ENCODE measurements at regions not wholly inside any gene's neighbourhood (a gene's known extent, or its start where the extent isn't known, plus 50 kb on each side); places are given as distances from the start of the nearest gene placed in this dataset.

DNA sequence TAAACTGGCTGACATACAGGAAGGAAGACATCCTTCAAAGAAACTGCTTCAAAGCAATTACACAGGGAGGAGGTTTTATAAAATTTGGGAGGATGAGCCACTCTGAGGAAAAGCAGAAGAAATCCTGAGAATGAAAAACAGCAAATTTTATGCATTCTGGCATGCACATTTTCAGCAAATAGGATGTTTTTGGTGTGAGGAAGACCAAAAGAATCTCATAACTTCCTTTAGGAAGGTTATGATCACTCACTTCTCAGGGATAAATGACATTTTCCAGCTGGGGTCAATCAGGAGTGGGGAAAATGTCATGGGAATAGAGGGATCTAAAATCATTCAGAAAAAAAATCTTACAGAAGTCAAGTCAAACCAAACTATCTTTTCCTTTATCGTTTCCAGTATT lies 371.7 kb upstream of the CNTN6 start (continued):
- no peak for TF ChIP-seq ZBTB11 (CRISPR knock-in tag; IDR thresholded peaks at IDR 0.05)

DNA sequence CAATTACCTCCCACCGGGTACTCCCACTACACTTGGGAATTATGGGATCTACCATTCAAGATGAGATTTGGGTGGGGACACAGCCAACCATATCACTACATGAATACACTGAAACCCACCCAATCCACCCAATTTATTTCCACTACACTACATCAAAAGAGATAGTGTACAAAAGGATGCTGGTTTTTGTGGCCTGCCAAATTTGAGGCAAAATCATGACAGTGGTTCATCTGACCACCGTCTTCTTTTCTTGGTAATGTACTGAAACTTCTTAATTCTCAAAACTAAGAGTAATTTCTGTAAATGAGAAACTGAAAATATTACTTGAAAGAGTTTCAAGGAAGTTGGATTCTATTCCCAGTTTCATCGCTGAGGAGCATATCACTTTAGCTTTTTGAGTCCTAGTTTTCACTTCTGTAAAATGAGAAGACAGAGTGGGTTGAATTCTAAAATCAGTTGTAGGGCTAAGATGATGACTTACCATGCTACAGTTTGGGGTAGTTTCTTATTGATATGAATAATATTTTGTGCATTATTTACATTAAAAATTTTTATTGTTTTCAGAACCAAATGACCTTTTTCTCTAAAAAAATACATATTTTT lies 360.4 kb upstream of the CNTN6 start:
- RAD21 ChIA-PET (ENCODE audit: unreplicated experiment), result no interaction called here
- 28% methylated on average over 3 of the region's 3 CpGs for WGBS (ENCODE audit: insufficient coverage, insufficient replicate concordance, low lambda C conversion rate, missing lambda C conversion rate)
- POLR2A ChIA-PET, result no interaction called here
- BruUV-seq (replicated peaks), result no TSS peak
- Histone ChIP-seq H4K20me1 (ENCODE audit: control insufficient read depth, insufficient read depth) (no peaks in the 10 kb centered on the region), H3K79me2 (ENCODE audit: control insufficient read depth, insufficient read depth, low read length) (no peaks in the 10 kb centered on the region), H3K9ac (ENCODE audit: control insufficient read depth, insufficient read depth, low read length) (no peak overlapping the region), H3K9me3 (replicated peaks; ENCODE audit: control insufficient read depth, insufficient read depth, low read length) (no peaks in the 10 kb centered on the region), H3K4me2 (ENCODE audit: control insufficient read depth, insufficient read depth) (no peak overlapping the region), H3K4me3 (no peak overlapping the region), H3K27me3 (replicated peaks in 1 of 2; ENCODE audit: control insufficient read depth in 2 of 2, insufficient read depth in 2 of 2, low read length in 1 of 2) (no peaks in the 10 kb centered on the region), H3K4me1 (ENCODE audit: control insufficient read depth, insufficient read depth, low read length) (no peaks in the 10 kb centered on the region), H2AFZ (ENCODE audit: control insufficient read depth, low read depth, low read length) (no peak overlapping the region), H3K27ac (ENCODE audit: control insufficient read depth, insufficient read depth) (no peak overlapping the region), H3K36me3 (ENCODE audit: control insufficient read depth in 2 of 2, insufficient read depth in 2 of 2, low read length in 1 of 2) (no peaks in the 10 kb centered on the region)
- no peak for FAIRE-seq
- DNase-seq (ENCODE audit: low read depth, low spot score), result no peak
- CTCF ChIA-PET, result no interaction called here
- intact Hi-C loops (cut with micrococcal nuclease; ENCODE audit: unreplicated experiment), result no loop called here
- no peak for ATAC-seq
- SMC1A ChIA-PET (ENCODE audit: uncharacterized antibody, unreplicated experiment), result interaction anchor here (0.8 kb wide), 1 partner anchor 10 kb away, joined by 3 read pairs; no protein-coding TSS in a partner anchor
- no peak for TF ChIP-seq ZNF24 (IDR thresholded peaks at IDR 0.05)
- no peak for TF ChIP-seq BACH1 (IDR thresholded peaks at IDR 0.05; ENCODE audit: borderline replicate concordance)
- TF ChIP-seq RBBP5 (conservative IDR thresholded peaks at IDR 0.05), result no peak
- TF ChIP-seq RB1 (IDR thresholded peaks at IDR 0.05; ENCODE audit: borderline replicate concordance), result no peak
- TF ChIP-seq EP300 (IDR thresholded peaks at IDR 0.05; ENCODE audit: borderline replicate concordance in 1 of 2, control insufficient read depth in 1 of 2, low read depth in 2 of 2, low read length in 2 of 2), result no peak
- no peak for TF ChIP-seq NR2C2 (IDR thresholded peaks at IDR 0.05; ENCODE audit: borderline replicate concordance, control insufficient read depth, insufficient read length, low read depth)
- no peak for TF ChIP-seq CEBPB (IDR thresholded peaks at IDR 0.05; ENCODE audit: borderline replicate concordance in 1 of 2, low read depth in 2 of 2, low read length in 2 of 2)
- in situ Hi-C loops (cut with MboI), result no loop called here

Measured in GM12878 (cell line).